NCI-H82 (cell line): ENCODE measurements at regions not wholly inside any gene's neighbourhood (a gene's known extent, or its start where the extent isn't known, plus 50 kb on each side); places are given as distances from the start of the nearest gene placed in this dataset.
"Not testable (repeated sequence)": the region's sequence is repeated elsewhere in the genome, so short reads cannot be mapped to it uniquely, and the experiment has no call there.

Experiments used
- DNase-seq: peaks from one replicate; lab custom pipeline; 2025; lab: John Stamatoyannopoulos, UW

DNA sequence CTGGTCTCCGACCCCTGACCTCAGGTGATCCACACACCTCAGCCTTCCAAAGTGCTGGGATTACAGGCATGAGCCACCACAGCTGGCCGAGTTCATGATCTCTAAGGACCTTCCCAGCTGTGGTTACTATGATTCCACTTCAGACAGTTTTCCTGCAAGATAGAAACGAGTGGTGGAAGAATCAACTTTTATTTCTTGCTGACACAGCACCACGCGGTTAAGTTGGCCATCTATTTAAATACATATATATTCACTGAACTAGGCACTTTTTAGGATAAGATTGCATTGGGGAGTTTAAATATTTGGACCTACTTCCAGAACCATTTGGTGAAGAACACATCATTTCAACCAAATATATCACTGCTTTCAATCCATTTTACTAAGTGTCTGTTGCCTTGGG lies 213.4 kb downstream of the TBX5 start:
- no peak for DNase-seq

DNA sequence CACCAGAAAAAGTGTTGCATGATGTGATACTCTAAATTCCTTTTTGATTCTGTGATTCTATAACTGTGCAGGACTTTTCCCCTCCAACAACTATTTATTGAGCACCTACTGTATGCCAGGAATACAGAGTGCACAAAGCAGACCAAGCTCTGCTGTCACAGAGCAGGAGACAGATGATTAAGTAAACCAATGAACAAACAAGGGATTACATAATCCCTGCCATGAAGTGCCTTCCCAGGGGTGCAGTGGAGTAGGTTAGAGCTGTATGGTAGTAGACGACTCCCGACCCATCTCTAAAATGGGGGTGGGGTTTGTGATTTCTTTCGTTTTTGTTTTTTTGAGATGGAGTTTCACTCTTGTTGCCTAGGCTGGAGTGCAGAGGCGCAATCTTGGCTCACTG lies 213.9 kb downstream of the TBX5 start:
- no peak for DNase-seq

DNA sequence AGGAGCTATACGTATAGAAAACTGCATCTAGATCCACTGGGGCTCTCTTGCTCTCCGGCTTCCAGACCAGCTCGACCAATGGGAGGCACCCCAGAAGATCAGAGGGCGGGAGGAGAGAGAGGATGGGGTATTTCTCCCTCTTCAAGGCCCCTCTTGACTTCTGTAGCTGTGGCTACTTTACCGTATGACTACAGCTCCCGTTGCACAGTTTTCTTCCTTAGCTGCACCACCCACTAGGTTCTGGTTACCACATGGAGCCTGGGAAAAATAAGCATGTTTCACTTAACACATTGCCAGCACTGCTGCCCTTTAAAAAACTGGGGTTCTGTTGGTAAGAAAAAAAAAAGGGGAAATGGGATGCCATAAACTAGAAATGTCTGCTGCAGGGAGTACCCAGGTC lies 214.4 kb downstream of the TBX5 start:
- no peak for DNase-seq

DNA sequence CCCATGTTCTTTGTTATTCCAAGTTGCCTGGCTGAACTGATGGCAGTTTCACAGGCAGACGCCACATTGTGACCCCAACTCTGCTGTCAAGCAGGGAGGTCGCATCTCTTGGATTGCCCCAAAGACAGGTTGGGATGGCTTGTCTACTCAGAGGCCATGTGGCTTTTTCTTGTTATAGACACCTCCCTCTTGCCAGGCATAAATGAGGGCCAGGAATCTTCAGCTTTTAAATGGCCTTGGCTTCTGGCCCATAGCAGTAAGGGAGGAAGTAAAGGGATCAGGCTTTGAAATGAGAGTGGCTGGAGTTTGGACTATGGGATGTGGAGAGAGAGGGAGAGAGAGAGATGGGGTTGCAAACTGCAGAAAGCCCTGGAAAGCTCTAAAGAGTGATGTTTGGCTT lies 215.0 kb downstream of the TBX5 start:
- DNase-seq = no peak

DNA sequence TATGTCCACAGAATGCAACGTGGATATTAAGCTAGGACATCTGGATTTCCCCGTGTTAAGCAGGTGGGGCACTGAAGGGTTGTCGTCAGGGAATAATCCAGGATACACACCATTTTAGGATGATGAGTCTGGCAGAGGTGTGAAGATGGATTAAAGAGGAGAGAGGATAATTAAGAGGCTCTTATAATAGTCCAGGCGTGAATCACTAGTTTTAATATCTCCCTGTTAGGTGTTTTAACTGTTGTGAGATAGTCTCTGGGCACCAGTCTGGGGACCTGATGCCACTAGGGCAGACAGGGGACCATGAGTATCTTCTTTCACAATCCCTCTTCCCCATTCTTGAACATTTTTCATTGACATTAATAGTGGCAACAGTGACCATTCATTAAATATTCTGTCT lies 216.7 kb downstream of the TBX5 start:
- DNase-seq = no peak

DNA sequence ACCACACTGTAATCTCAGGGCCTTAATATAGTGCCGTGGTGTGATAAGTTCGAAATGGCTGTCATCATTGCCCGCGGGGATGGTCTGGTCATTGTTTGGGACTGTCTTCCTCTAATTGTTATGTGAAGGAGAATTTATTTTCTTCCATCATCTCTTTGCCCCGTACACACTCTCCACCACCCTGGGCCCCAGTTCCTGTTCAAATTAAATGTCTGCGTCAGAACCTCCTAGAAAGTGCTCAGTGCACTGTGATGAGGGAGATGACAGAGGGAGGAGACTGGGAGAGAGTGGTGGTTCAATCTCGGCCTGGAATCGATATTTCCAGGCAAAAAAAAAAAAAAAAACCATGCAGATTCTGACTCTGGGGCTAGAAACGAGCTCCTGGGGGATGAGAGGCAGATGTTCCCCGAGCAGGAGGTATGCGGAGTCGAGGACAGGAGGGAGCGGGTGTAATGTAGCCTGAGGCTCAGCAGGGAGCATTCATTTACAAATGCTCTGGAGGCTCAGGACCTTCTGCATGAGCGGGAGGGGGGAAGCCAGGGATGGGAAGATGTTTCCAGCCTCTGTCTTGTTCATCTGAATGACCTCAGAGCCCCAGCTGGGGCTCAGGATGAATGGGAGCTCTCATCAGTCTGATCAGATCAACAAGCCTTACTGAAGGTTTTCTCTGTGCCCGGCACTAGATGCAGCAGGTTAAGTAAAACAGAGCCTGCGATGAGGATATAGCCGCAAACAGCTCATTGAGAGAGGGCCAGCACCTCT lies 219.5 kb downstream of the TBX5 start:
- no peak for DNase-seq

DNA sequence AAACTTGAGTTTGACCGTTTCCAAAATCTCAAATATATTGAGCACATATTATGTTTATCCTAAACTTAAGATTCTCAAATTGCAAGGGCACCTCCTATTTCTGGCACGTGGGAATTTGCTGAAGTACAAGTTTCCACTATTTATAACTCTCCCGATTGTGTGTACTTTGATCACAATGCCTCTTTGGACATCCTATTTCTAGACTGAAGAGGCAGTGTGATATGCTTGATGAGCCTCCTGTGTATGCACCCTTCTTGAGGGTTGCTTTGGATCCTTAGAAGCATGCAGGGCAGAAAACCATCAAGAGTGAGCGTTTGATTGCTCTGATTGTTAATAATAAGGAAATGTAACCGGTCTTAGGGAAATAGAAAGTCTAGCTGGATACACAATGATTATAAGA lies 218.9 kb upstream of the RBM19 start:
- no peak for DNase-seq

DNA sequence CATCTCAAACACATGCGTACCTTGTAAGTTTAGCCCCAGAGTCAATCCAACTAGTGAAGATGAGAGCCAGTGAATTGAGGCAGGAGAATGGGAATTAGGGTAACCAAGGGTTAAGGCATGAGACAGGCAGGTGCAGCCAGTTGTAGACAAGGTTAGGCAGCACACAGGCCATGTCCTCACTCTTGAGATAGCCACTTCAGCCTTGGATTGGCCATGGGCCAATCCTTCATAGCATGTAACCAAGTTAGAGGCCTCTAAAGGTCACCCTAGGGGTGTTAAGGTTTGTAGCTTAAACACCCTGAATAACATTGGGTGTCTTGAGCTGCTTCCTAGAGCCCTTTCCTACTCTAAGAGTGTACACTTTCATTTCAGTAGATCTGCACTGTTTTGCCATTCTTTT lies 208.2 kb upstream of the RBM19 start:
- no peak for DNase-seq

DNA sequence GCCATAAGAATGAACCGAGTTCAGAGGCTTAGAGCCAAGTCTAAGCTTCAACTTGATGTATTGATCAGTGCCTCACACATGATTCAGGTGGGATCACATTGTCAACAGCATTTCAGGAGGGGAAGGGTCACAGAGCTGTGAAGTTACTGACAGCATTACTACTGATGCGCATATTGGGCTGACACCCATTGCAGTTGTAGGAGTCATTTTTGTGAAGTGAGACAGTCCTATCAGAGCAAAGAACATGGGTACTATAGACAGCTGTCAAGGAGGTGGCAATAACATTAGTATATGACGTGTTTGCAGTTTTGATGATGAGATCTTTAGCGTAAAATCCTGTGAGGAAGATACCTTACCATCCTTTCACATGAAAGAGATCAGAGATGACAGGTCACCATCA lies 206.0 kb upstream of the RBM19 start:
- no peak for DNase-seq

DNA sequence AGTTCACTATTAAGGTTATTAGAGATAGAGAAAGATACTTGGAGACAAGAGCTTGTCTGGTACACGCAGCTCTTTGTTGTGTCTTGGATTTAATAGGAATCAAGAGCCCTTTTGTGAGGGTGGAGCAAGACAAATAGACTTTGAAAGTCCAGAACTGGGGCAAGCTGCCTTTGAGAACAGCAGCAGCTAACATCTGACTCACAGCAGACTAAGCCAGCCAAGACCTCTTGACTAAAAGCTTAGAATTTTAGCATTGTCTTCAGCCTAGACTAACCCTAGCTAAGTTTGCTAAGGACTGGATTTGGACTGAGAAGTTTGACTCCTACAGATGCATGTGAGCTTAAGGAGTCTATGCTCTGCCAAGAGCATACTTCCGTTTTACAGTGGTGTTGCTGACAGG lies 201.9 kb upstream of the RBM19 start:
- DNase-seq = no peak

DNA sequence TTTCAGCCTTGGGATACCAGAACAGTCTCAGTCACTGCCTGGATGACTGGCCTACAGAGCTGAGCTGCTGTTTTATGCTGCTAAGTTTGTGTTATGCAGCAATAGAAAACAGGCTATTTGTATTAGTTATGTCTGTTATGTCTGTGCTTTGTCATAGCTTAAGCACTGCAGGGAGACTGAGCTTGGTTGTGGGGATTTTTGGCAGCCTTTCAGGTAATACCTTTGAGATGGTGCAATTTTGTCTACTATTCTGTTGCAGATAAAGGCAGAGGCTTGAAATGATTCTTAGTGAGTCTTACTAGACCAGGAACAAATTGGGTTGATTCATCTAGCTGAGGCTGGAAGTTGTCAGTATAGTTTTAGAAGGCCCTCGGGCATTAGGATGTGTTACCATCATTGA lies 201.3 kb upstream of the RBM19 start:
- DNase-seq = no peak

DNA sequence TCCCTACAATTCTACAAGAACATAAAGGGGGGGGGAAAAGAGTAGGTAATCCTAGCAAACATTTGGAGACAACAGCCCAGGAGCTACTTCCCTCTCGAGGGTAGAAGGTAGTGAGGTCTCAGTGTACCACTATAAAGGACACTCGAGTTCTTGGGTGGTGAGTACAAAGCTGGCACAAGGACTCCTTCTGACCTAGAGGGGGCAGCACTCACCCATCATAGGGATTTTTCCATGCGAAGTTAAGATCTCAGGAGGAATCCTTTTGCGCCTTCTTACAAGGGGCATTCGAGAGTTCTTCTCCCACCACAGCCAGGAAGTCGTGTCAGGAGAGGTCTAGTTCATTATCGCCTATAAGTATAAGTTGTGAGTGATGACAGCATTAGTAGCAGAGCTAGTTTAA lies 200.2 kb upstream of the RBM19 start:
- peak; percentile 55 for DNase-seq

DNA sequence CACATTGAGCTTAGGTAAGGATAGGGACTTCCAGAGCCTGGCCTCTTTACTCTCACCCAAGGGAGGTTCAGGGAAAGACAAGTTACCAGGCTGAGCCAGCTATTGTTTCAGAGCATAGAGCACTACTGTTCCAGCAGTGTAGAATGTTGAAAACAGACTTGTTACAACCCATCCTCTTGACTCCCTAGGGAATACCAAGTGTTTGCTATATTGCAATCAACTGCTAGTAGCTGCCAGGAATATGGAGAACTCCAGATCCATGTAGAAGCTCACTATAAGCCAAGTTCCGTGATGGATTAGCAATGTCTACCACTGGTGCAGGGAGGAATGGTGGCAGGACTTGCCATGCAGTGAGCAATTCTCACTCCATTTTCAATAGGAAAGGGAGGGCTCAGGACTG lies 199.8 kb upstream of the RBM19 start:
- DNase-seq = no peak

DNA sequence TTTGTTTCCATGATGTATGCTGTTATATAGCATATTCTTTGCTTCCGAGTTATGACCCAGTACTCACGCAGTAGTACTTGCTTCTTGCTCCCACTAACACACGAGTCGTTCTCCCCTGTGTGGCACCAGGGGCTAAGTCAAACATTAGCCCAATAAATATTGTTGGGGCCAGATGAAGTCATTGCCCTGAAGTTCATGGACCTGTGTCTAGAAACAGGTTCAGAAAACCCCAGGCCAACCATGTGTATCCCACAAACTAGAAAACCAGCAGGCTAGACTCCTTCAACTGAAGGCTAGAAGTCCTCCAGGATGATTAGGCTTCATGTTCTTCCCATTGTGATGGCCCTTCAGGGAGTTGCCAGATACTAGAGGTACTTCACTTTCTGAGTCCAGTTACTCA lies 198.2 kb upstream of the RBM19 start:
- no peak for DNase-seq

DNA sequence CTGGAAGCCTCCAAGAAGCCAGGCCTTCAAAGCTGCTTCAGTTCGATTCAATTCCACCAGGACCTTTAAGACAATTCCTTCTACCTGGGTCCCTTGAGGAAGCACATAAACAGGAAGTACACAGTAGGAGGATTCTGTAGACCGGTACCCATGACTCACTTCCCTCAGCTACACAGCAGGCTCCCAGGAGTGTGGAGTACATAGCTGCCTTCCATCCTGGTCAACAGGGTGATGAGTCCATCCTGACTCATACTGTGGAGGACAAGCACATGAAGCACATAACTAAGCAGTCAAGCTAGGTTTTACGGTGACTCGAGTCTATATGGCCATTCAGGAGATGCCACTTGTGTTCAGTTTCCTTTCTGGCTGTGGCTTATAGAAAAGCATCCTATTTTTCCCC lies 197.6 kb upstream of the RBM19 start:
- no peak for DNase-seq

DNA sequence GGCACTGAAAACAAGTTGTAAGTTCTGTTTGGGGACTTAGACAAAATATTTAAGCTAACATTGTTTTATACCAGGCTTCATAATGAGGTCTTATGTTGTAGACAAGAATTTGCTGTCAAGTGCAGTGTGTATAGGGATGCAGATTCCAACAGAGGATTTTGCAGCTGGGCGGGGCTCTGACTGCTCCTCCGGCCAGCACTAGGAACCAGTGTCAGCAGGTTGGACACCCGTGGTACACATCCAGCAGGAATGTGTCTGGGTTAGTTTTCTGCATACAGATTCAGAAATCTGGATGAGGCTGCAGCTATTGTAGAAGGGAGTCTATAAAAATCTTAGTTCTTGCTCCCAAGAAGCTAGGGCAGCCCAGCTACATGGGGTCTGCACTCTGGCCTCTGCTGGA lies 194.3 kb upstream of the RBM19 start:
- DNase-seq = no peak

DNA sequence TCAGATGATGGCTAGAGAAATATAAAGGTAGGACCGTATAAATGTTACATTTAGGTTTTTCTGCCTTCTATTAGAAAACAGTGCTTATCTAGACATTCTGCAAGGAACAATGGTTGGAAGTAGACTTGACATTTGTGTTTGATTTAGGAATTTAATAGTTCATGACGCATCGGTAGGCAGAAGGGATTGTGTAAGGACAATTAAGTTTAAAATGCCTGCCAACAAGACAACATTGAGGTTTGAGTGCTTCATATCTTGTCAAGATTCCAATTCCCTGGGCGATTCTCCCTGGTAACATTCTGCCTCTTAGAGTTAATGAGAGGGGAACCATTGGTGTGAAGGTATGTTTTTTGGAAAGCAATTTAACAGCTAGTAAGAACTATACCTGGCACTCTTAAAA lies 186.8 kb upstream of the RBM19 start:
- no peak for DNase-seq

DNA sequence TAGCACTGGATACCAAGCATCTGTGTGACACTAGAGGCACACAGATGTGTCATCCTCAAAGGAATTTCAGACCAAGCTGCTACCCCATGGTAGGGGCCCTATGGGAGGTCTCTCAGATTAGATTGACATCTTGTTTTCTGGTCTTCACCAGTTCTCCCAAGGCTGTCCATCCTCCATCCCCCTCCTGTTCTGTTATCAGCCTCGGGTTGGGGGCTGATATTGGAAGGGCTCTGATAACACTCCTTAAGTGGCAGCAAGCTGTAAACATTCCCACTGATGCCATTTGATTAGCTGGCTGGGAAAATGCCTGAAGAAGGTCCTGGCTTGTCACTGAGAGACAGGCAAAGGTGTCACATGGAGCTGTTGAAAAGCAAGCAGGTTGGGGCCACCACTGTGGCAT lies 185.9 kb upstream of the RBM19 start:
- no peak for DNase-seq

DNA sequence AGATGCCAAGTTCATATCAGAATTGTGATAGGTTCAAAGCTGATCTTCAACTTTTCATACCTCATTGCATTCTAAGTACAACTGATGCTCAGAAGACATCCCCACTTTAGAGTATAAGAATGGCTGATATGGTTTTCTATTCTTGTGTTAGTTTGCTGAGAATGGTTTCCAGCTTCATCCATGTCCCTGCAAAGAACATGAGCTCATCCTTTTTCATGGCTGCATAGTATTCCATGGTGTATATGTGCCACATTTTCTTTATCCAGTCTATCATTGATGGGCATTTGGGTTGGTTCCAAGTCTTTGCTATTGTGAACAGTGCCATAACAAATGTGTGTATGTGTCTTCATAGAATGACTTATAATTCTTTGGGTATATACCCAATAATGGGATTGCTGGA lies 184.5 kb upstream of the RBM19 start:
- DNase-seq = not testable (repeated sequence)

DNA sequence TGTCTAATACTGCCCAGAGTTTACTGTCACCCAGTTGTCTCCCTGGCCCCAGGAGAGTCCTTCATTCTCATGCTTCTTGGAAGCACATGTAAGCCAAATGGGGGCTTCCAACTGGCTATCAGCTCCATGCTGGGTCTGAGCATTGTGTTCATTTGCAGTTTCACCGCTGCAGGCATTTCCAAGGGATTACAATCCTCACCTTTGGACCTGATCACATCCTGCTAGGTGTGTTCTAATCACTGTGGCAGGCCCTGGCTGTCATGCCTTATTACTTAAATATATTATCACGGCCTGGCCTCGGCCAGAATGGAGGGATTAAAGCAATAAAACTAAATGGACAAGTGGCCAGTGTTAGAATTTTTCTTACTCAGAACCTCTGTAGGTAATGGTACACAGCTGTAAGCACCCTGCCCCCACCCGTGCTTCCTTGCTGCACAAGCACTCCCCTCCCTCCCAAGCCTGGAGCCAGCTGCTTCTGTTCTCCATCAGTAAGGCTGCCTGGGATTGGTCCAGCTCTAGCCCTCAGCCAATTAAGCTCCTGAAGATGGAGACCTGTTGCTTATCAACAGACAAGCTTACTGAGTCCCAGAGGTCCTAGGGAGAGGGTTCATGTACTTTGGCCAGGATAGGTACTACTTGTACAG lies 175.9 kb upstream of the RBM19 start:
- no peak for DNase-seq

DNA sequence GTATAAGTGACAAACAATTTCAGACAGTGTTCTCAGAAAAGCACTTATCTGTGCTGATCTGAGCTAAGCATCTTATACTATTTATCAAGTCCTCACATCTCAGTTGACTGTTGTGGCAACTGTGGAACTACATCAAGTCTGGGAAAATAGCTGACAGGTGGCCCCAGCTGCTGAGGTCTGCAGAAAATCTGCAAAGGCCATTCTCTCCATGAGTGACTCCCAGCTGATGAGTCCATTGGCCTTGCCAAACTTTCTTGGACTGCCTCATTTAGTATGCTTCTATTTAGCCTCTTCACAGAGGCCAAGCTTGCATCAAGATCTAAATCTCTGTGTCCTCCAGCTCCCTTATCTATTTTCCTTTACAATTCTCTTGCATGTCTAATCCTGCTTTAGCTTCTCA lies 174.5 kb upstream of the RBM19 start:
- DNase-seq = no peak

DNA sequence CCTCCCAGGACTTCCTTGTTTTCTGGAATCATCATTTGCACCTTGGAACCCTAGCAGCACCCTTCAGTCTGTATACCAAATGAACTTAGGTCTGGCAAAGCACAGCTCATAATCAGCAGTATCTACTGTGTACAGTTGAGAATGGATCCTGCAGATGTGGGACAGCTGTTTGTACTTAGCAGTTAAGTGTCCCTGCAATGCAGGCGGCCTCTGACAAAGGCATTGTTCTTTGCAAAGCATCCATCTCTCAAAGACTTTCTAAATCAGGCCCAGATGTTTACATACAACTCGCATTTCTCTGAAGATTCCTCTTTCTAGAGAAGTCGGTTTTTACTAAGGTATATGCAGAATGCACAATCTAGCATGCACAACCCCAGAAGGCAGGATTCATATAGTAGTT lies 170.5 kb upstream of the RBM19 start:
- DNase-seq = no peak

DNA sequence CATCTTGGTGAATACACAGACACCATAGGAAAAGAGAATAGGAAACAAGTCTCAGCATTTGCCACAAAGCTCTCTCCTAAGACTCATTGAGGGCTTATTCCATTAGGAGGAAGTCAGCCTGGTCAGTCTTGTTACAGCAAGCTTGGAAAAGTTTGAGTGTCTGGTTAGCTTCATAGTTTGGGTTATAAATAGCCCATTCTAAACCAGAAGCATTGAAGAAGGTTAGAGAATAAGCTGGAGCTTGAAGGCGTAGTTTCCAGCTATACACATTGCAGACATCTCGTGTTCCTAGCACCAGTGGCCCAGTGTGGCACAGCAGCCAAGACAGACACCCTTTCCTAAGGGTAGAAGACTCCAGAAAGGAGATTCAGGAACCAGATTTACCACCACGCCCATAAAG lies 168.8 kb upstream of the RBM19 start:
- DNase-seq = no peak

DNA sequence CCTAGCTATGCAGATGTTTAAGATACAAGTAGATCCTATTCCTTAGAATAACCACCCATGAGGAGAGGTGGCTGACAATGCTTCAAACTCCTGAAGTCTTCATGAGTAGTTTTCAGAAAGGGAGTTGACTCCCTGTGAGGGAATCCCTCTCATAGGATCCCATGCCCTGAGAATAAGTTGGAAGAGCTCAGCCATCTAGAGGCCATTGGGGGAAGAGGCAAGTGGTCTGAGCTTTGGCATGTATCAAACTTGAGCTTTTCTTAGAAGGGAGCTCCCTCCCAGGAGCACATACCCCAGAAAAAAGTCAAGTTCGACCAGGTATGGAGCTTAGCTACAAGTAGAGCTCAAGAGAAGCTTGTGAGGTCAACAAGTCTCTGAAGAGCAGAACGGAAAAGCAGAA lies 165.7 kb upstream of the RBM19 start:
- DNase-seq = no peak
